IMR-90 (cell line): ENCODE measurements at regions not wholly inside any gene's neighbourhood (a gene's known extent, or its start where the extent isn't known, plus 50 kb on each side); places are given as distances from the start of the nearest gene placed in this dataset.
"Not testable (repeated sequence)": the region's sequence is repeated elsewhere in the genome, so short reads cannot be mapped to it uniquely, and the experiment has no call there.

Experiments
- ATAC-seq: fragments of 200-7000 bp; cut with Tn5 transposase; 2 replicates; pipeline ENCODE4 v1.9.1; 2020; ENCODE audit warnings: low read depth, mild to moderate bottlenecking, moderate library complexity
- BruUV-seq: library from RNA; stranded (reverse); fragments of 400-500 nt; replicated peaks from 2 replicates; lab custom pipeline; 2021; lab: Mats Ljungman, UMichigan
- CTCF ChIA-PET: fragments of 300-600 bp; formaldehyde crosslinking; extraction: SDS; loops from one replicate; lab custom pipeline; 2021; ENCODE audit warnings: antibody characterized with exemption; lab: Yijun Ruan, JAX
- POLR2A ChIA-PET: fragments of 300-600 bp; sonication (Branson Sonifier 250); formaldehyde crosslinking; loops from one replicate; lab custom pipeline; 2022; ENCODE audit warnings: antibody characterized with exemption; ENCODE audit not compliant: unreplicated experiment; lab: Charles Lee
- DNase-seq: peaks from one replicate; pipeline ENCODE4 v3.0.0; 2013
- H2AFZ ChIP-seq: replicated peaks from 2 replicates; pipeline ENCODE3; 2013; ENCODE audit warnings: low read length, mild to moderate bottlenecking; ENCODE audit not compliant: poor library complexity
- H2AK5ac ChIP-seq: 2 replicates; pipeline ENCODE4 v1.6.1; 2013; ENCODE audit warnings: low read depth, low read length, inconsistent platforms
- H2AK9ac ChIP-seq: replicated peaks from 2 replicates; pipeline ENCODE3; 2013; ENCODE audit warnings: mild to moderate bottlenecking, low read depth, low read length, moderate library complexity; ENCODE audit not compliant: poor library complexity
- H2BK120ac ChIP-seq: 2 replicates; pipeline ENCODE4 v1.6.1; 2013; ENCODE audit warnings: low read depth, low read length, inconsistent platforms
- H2BK15ac ChIP-seq: 3 replicates; pipeline ENCODE4 v1.6.1; 2013; ENCODE audit warnings: low read depth, low read length, inconsistent platforms
- H2BK20ac ChIP-seq: 2 replicates; pipeline ENCODE4 v1.6.1; 2013; ENCODE audit warnings: low read depth, mild to moderate bottlenecking, inconsistent platforms, low read length, moderate library complexity
- H2BK5ac ChIP-seq: 2 replicates; pipeline ENCODE4 v1.6.1; 2013; ENCODE audit warnings: mild to moderate bottlenecking, low read depth, low read length, inconsistent platforms; ENCODE audit not compliant: poor library complexity, severe bottlenecking
- H3K14ac ChIP-seq: replicated peaks from 2 replicates; pipeline ENCODE4 v1.6.1; 2013; ENCODE audit warnings: low read depth, low read length, inconsistent platforms
- H3K18ac ChIP-seq: 2 replicates; pipeline ENCODE4 v1.6.1; 2013; ENCODE audit warnings: low read depth, low read length, control low read depth
- H3K23ac ChIP-seq: 2 replicates; pipeline ENCODE4 v1.6.1; 2013; ENCODE audit warnings: low read depth, low read length, inconsistent platforms
- H3K27ac ChIP-seq: 2 replicates; pipeline ENCODE4 v1.5.1; 2013; ENCODE audit warnings: mild to moderate bottlenecking, control low read depth, low read length; ENCODE audit not compliant: insufficient read depth
- H3K27me3 ChIP-seq: 2 replicates; pipeline ENCODE4 v1.6.1; 2013; ENCODE audit warnings: low read length; ENCODE audit not compliant: control insufficient read depth, insufficient read depth
- H3K36me3 ChIP-seq: 2 replicates; pipeline ENCODE4 v1.6.1; 2013; ENCODE audit warnings: low read length, mixed read lengths; ENCODE audit not compliant: control insufficient read depth, insufficient read depth
- H3K4ac ChIP-seq: 2 replicates; pipeline ENCODE4 v1.6.1; 2013; ENCODE audit warnings: low read depth, low read length, inconsistent platforms
- H3K4me1 ChIP-seq: 2 replicates; pipeline ENCODE4 v1.6.1; 2013; ENCODE audit warnings: low read length, mixed read lengths; ENCODE audit not compliant: control insufficient read depth, insufficient read depth
- H3K4me2 ChIP-seq: 2 replicates; pipeline ENCODE4 v1.6.1; 2013; ENCODE audit warnings: low read depth, mild to moderate bottlenecking, control low read depth, low read length, moderate library complexity
- H3K4me3 ChIP-seq: 2 replicates; pipeline ENCODE4 v1.5.1; 2013; ENCODE audit warnings: low read depth, mild to moderate bottlenecking, control low read depth, low read length, moderate library complexity; ENCODE audit not compliant: insufficient read depth
- H3K56ac ChIP-seq: 2 replicates; pipeline ENCODE4 v1.6.1; 2013; ENCODE audit warnings: low read length, inconsistent platforms; ENCODE audit not compliant: insufficient read depth; ENCODE audit errors: extremely low read depth
- H3K79me1 ChIP-seq, 2 experiments: 2 replicates each; pipeline ENCODE4 v1.6.1; 2013; ENCODE audit warnings: low read length in 2 of 2, inconsistent platforms in 1 of 2, low read depth in 1 of 2
- H3K9ac ChIP-seq: 2 replicates; pipeline ENCODE4 v1.6.1; 2013; ENCODE audit warnings: low read depth, low read length, control low read depth
- H3K9me1 ChIP-seq: 2 replicates; pipeline ENCODE4 v1.6.1; 2013; ENCODE audit warnings: low read length, inconsistent platforms; ENCODE audit not compliant: insufficient read depth
- H3K9me3 ChIP-seq: 2 replicates; pipeline ENCODE4 v1.6.1; 2013; ENCODE audit warnings: low read length; ENCODE audit not compliant: control insufficient read depth, insufficient read depth
- H4K20me1 ChIP-seq: 2 replicates; pipeline ENCODE4 v1.6.1; 2013; ENCODE audit warnings: low read length, inconsistent platforms; ENCODE audit not compliant: insufficient read depth
- H4K5ac ChIP-seq: 2 replicates; pipeline ENCODE4 v1.6.1; 2013; ENCODE audit warnings: mild to moderate bottlenecking, low read depth, low read length, control low read depth
- H4K8ac ChIP-seq, 2 experiments: 2 replicates each; pipeline ENCODE4 v1.6.1; 2013; ENCODE audit warnings: low read depth in 2 of 2, low read length in 2 of 2, control low read depth in 1 of 2, inconsistent platforms in 1 of 2
- H4K91ac ChIP-seq: 2 replicates; pipeline ENCODE4 v1.6.1; 2013; ENCODE audit warnings: low read depth, low read length, inconsistent platforms; ENCODE audit not compliant: insufficient read depth
- WGBS, 2 experiments: methylation state at CpG; one replicate each; pipeline versions ENCODE4 v1.1.5 to v1.1.7; 2013; ENCODE audit warnings: missing lambda C conversion rate in 2 of 2; ENCODE audit not compliant: insufficient read length in 1 of 2; ENCODE audit errors: extremely low coverage in 2 of 2; 5-methylcytosine and 5-hydroxymethylcytosine counted together
- dilution Hi-C: fragments of 300-500 bp; cut with HindIII; formaldehyde crosslinking; loops from one replicate; pipeline ENCODE4 v1.14.3; 2018; ENCODE audit warnings: low sequenced_read_pairs; ENCODE audit not compliant: unreplicated experiment
- in situ Hi-C: fragments of 300-500 bp; cut with MboI; formaldehyde crosslinking; loops from 3 replicates; pipeline ENCODE4 v1.14.3; 2019; ENCODE audit warnings: low sequenced_read_pairs, inconsistent platforms, mixed read lengths
- intact Hi-C: fragments of 100-400 bp; cut with micrococcal nuclease; formaldehyde crosslinking; loops from 2 replicates; pipeline ENCODE4 v1.10.0; 2022

- H4K91ac ChIP-seq, H2AK5ac ChIP-seq, H3K14ac ChIP-seq, H3K4me1 ChIP-seq, BruUV-seq, H2AFZ ChIP-seq, H4K20me1 ChIP-seq, H2BK120ac ChIP-seq, in situ Hi-C loops, H3K27me3 ChIP-seq, CTCF ChIA-PET, dilution Hi-C loops, H3K4ac ChIP-seq, H4K8ac ChIP-seq, POLR2A ChIA-PET, H4K5ac ChIP-seq, H3K9ac ChIP-seq, H2BK15ac ChIP-seq, H3K79me1 ChIP-seq, ATAC-seq, H3K4me2 ChIP-seq, H2AK9ac ChIP-seq, H2BK5ac ChIP-seq, H3K9me1 ChIP-seq, H3K18ac ChIP-seq, DNase-seq, H3K9me3 ChIP-seq, H3K4me3 ChIP-seq, H3K56ac ChIP-seq, H2BK20ac ChIP-seq, H3K27ac ChIP-seq, H3K23ac ChIP-seq, intact Hi-C loops, H3K36me3 ChIP-seq: not testable (repeated sequence)
- WGBS, 2 experiments = no CpG with 5 or more reads among the region's 4 CpGs
Measured at GRCh38 chr9:39616480-39616879, 261.0 kb downstream of the SPATA31A1 start.

GRCh38 chr9:39624048-39624447 is 268.6 kb downstream of the SPATA31A1 start:
- H3K4me3 ChIP-seq, H3K9me1 ChIP-seq, H3K4me2 ChIP-seq, H2AFZ ChIP-seq, H4K5ac ChIP-seq, H3K18ac ChIP-seq, POLR2A ChIA-PET, H3K27ac ChIP-seq, H2BK20ac ChIP-seq, H3K9ac ChIP-seq, H3K79me1 ChIP-seq, H4K20me1 ChIP-seq, ATAC-seq, H3K4me1 ChIP-seq, dilution Hi-C loops, H2BK15ac ChIP-seq, H2AK5ac ChIP-seq, H3K56ac ChIP-seq, H3K9me3 ChIP-seq, BruUV-seq, H3K23ac ChIP-seq, H4K91ac ChIP-seq, in situ Hi-C loops, H3K36me3 ChIP-seq, CTCF ChIA-PET, H2BK120ac ChIP-seq, H3K14ac ChIP-seq, H4K8ac ChIP-seq, H3K27me3 ChIP-seq, H2AK9ac ChIP-seq, intact Hi-C loops, DNase-seq, H3K4ac ChIP-seq, H2BK5ac ChIP-seq: not testable (repeated sequence)
- no CpG with 5 or more reads among the region's 10 CpGs for WGBS, 2 experiments
